Upper lobe of left lung (tissue), 6 donors: ENCODE measurements at regions not wholly inside any gene's neighbourhood (a gene's known extent, or its start where the extent isn't known, plus 50 kb on each side); places are given as distances from the start of the nearest gene placed in this dataset.

Source experiments
- ATAC-seq, 2 donors: fragments of 200-7000 bp; cut with Tn5 transposase; one replicate each; pipeline ENCODE4 v1.9.1; 2022; ENCODE audit warnings: mild to moderate bottlenecking in 2 of 2, moderate library complexity in 2 of 2; ENCODE audit not compliant: low FRiP score in 2 of 2
- DNase-seq, 2 donors: peaks; one replicate each; pipeline ENCODE4 v3.0.0-alpha.2; 2019 to 2020
- H3K27ac ChIP-seq, 4 donors: fragments of 200-600 bp; sonication (generic); one replicate each; pipeline ENCODE4 v1.5.1; 2016 to 2019
- H3K27me3 ChIP-seq, 4 donors: fragments of 200-600 bp; sonication (generic); one replicate each; pipeline ENCODE4 v1.5.1; 2017 to 2019
- H3K36me3 ChIP-seq, 4 donors: fragments of 200-600 bp; sonication (generic); one replicate each; pipeline ENCODE4 v1.5.1; 2016 to 2019
- H3K4me1 ChIP-seq, 4 donors: fragments of 200-600 bp; sonication (generic); one replicate each; pipeline ENCODE4 v1.5.1; 2018 to 2019
- H3K4me3 ChIP-seq, 4 donors: fragments of 200-600 bp; sonication (generic); one replicate each; pipeline ENCODE4 v1.5.1; 2017 to 2019; ENCODE audit warnings: mild to moderate bottlenecking in 2 of 4, moderate library complexity in 1 of 4
- H3K9me3 ChIP-seq, 4 donors: fragments of 200-600 bp; sonication (generic); one replicate each; pipeline ENCODE4 v1.5.1; 2018 to 2019
- EP300 ChIP-seq, 4 donors: sonication (generic); formaldehyde crosslinking; IDR thresholded peaks; one replicate each; pipeline ENCODE4 v1.5.1; 2017; ENCODE audit warnings: antibody characterized with exemption in 4 of 4, control low read depth in 2 of 4
- POLR2A ChIP-seq, 4 donors: fragments of 450-650 bp; IDR thresholded peaks; one replicate each; pipeline ENCODE4 v1.5.1; 2016 to 2017; ENCODE audit warnings: antibody characterized with exemption in 4 of 4, mild to moderate bottlenecking in 2 of 4
- POLR2AphosphoS5 ChIP-seq, 2 donors: sonication (generic); formaldehyde crosslinking; IDR thresholded peaks; one replicate each; pipeline ENCODE4 v1.5.1; 2017; ENCODE audit warnings: antibody characterized with exemption in 2 of 2
- WGBS, 2 donors: methylation state at CpG; one replicate each; pipeline ENCODE4 v1.1.5; 2017 to 2018; 5-methylcytosine and 5-hydroxymethylcytosine counted together
- TF ChIP-seq, protein P1 (sequence below), 6 experiments: fragments of 450-650 bp in 4 of 6; fragments of 200-600 bp in 2 of 6; sonication (generic) in 2 of 6; IDR thresholded peaks; one replicate each; pipeline ENCODE4 v1.5.1; 2016 to 2019; ENCODE audit warnings: antibody characterized with exemption in 6 of 6
- donor health status: DM: no; HTN: no; CAD: no; lungs with moderate emphysema.
- donor health status: DM: no; HTN: yes; CAD: no; lungs with severe emphysema.

DNA sequence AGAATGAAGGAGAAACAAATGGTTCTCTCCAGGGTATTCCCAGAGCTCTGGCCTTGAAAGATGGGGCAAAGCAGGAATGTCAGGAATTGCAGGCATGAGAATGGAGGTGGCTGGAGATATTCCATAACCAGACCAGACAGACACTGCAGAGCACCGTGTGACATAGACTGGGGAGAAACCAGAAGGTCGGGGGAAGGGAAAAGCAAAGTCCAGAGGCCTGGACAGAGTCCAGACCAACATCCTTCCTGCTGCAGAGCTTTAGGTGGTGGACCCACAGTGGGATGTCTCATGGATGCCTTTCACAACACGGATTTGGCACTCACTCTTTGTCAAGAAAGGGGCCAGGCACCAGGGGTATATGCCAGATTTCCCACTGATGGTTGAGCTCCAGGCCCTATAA is 177.2 kb upstream of the INHBA start:
- 27 to 35% methylated on average over 2 to 3 of the region's 3 CpGs for WGBS, 2 donors
- ATAC-seq (no peak), DNase-seq (no peak)
- Histone ChIP-seq H3K9me3 (no peaks in the 10 kb centered on the region), H3K4me1 (peaks cover 0 to 7% (median 2%) of the 10 kb centered on the region in 4 donors), H3K4me3 (no peak overlapping the region), H3K27ac (peak overlapping the region in 1 of 4 donors; percentile 45), H3K36me3 (no peaks in the 10 kb centered on the region), H3K27me3 (no peaks in the 10 kb centered on the region)
- TF ChIP-seq EP300 (IDR thresholded peaks at IDR 0.05), result no peak

DNA sequence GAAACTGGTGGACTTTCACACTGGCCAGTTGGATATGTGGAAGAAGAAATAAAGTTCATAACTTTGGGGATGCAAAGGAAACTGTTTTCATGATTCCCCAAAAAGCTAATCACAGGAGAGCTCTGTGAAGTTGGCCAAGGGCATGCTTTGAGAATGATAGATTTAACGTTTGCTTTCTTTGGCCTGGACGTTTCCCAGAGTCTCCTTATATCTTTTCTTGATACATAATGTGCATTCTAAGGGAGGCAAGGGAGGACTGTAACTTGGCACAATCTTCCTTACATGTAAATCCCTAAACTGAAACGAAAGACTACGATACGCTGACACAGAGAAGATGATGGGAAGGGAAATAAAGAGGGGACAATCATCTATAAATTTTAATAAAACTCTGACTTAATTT is 176.5 kb upstream of the INHBA start:
- no peaks in the 10 kb centered on the region for H3K27me3 ChIP-seq
- TF ChIP-seq POLR2A (IDR thresholded peaks at IDR 0.05) (no peak), EP300 (IDR thresholded peaks at IDR 0.05) (no peak), POLR2AphosphoS5 (IDR thresholded peaks at IDR 0.05) (no peak)
- TF ChIP-seq, protein P1, sequence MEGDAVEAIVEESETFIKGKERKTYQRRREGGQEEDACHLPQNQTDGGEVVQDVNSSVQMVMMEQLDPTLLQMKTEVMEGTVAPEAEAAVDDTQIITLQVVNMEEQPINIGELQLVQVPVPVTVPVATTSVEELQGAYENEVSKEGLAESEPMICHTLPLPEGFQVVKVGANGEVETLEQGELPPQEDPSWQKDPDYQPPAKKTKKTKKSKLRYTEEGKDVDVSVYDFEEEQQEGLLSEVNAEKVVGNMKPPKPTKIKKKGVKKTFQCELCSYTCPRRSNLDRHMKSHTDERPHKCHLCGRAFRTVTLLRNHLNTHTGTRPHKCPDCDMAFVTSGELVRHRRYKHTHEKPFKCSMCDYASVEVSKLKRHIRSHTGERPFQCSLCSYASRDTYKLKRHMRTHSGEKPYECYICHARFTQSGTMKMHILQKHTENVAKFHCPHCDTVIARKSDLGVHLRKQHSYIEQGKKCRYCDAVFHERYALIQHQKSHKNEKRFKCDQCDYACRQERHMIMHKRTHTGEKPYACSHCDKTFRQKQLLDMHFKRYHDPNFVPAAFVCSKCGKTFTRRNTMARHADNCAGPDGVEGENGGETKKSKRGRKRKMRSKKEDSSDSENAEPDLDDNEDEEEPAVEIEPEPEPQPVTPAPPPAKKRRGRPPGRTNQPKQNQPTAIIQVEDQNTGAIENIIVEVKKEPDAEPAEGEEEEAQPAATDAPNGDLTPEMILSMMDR (IDR thresholded peaks at IDR 0.05), result no peak
- H3K9me3 ChIP-seq, result no peaks in the 10 kb centered on the region
- H3K27ac ChIP-seq, result no peak overlapping the region
- H3K36me3 ChIP-seq, result no peaks in the 10 kb centered on the region
- ATAC-seq, result no peak
- DNase-seq, result no peak
- H3K4me1 ChIP-seq, result peaks cover 0 to 7% (median 2%) of the 10 kb centered on the region in 4 donors
- 83 to 84% methylated on average over 5 of the region's 5 CpGs for WGBS, 2 donors
- H3K4me3 ChIP-seq, result no peak overlapping the region

DNA sequence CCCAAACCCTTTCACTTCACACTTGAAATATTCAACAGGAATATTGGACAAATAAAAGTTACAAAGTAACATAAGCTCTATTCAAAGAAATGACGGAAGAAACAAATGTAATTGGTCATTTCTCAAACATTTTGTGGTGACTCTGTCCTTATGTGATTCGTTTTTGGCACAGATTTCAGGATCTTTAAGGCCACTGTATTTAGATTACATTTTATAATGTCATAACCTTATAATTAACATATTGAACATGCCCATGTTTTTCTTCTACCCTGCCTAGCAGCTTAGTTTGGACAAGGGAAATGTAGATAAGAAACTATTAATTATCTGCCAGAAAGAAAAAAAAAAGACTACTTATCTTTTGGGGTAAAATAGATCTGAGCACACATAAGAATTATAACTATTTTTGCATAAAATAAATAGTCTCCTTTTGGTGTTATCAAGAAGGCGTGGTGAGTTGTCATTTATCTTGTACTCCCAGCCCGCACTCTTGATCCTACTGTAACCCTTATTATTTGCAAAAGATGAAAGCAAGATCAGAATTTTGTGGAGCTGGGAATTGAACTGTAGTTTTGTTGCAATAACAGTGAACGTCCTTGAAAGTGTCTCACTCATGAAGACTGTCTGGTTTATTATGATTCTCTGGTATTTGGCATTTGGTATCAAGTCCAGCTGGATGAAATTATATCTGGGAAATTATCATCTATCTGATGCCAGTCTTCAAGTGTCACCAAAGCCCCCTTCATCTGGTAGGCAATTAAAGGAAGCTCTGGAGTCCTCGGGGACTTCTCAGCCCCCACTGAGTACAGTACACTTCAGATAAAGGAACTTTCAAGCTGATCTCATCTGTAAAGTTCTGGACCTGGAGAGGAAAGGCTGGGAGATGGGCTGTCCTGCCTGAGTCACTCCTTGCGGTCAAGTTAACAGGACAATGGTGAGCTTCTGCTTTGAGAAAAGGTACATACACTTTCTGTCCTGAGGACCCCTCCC is 175.7 kb upstream of the INHBA start:
- no peaks in the 10 kb centered on the region for H3K27me3 ChIP-seq
- ATAC-seq (peak in 1 of 2 donors; percentile 28), DNase-seq (no peak)
- H3K27ac ChIP-seq, result no peak overlapping the region
- WGBS, 2 donors, result 54 to 62% methylated on average over 7 of the region's 7 CpGs
- no peak overlapping the region for H3K4me3 ChIP-seq
- no peak for TF ChIP-seq EP300 (IDR thresholded peaks at IDR 0.05)
- TF ChIP-seq POLR2AphosphoS5 (IDR thresholded peaks at IDR 0.05), result no peak
- TF ChIP-seq POLR2A (IDR thresholded peaks at IDR 0.05), result no peak
- TF ChIP-seq, protein P1 (IDR thresholded peaks at IDR 0.05), result no peak
- H3K9me3 ChIP-seq, result no peaks in the 10 kb centered on the region
- no peaks in the 10 kb centered on the region for H3K36me3 ChIP-seq
- peaks cover 0 to 7% (median 2%) of the 10 kb centered on the region in 4 donors for H3K4me1 ChIP-seq

DNA sequence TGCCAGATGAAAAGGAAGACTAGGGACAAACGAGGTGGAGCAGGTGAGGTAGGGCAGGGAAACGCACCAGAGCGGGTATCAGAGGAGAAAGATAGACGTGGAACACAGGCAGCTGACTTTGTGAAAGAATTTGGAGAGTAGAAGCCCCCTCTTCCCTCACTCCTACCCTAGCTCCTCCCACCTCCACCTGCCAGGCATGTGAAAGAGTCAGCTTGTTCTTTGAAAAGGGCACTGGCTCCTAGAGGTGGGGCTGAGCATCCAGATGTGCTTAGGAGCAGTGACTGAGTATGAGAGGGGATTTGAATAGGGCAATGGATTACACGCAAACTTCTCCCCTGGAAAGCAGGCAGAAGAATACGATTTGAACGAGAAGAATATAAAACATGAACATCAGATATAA is 174.2 kb upstream of the INHBA start:
- Histone ChIP-seq H3K4me1 (peaks cover 0 to 2% (median 0%) of the 10 kb centered on the region in 4 donors), H3K36me3 (no peaks in the 10 kb centered on the region), H3K27me3 (no peaks in the 10 kb centered on the region), H3K4me3 (no peak overlapping the region), H3K27ac (no peak overlapping the region), H3K9me3 (no peaks in the 10 kb centered on the region)
- WGBS, 2 donors, result 84 to 86% methylated on average over 7 of the region's 7 CpGs
- TF ChIP-seq POLR2A (IDR thresholded peaks at IDR 0.05) (no peak), POLR2AphosphoS5 (IDR thresholded peaks at IDR 0.05) (no peak), EP300 (IDR thresholded peaks at IDR 0.05) (no peak)
- TF ChIP-seq, protein P1 (IDR thresholded peaks at IDR 0.05), result no peak
- ATAC-seq (no peak), DNase-seq (no peak)

DNA sequence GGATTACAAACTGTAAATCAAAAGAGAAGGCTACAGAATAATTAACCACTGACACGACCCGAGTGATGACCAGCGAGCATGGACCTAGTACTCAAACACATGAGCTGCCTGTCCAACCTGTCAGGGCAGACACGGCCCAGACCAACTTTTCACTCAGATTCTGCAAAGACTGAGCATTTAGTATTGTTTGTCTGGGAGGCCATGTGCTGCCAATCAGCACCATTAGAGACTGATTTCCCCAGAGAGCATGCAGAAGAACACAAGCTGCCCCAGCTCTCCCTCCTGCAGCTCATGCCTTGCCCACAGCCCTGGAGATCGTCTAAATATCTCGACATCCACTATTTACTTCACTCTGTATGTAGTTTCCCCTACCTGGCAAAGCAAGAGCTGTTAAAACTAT is 172.6 kb upstream of the INHBA start:
- 84 to 88% methylated on average over 4 to 6 of the region's 6 CpGs for WGBS, 2 donors
- Histone ChIP-seq H3K36me3 (no peaks in the 10 kb centered on the region), H3K27me3 (no peaks in the 10 kb centered on the region), H3K9me3 (no peaks in the 10 kb centered on the region), H3K4me3 (no peak overlapping the region), H3K4me1 (no peaks in the 10 kb centered on the region), H3K27ac (no peak overlapping the region)
- DNase-seq (no peak), ATAC-seq (no peak)
- TF ChIP-seq POLR2AphosphoS5 (IDR thresholded peaks at IDR 0.05) (no peak), EP300 (IDR thresholded peaks at IDR 0.05) (no peak), POLR2A (IDR thresholded peaks at IDR 0.05) (no peak)
- TF ChIP-seq, protein P1 (IDR thresholded peaks at IDR 0.05), result no peak
